H1 (cell line): ENCODE measurements at regions not wholly inside any gene's neighbourhood (a gene's known extent, or its start where the extent isn't known, plus 50 kb on each side); places are given as distances from the start of the nearest gene placed in this dataset.

Source experiments
- CTCF ChIA-PET: fragments of 300-600 bp; sonication (Branson Sonifier 250); formaldehyde crosslinking; loops from one replicate; lab custom pipeline; 2021; ENCODE audit not compliant: partially characterized antibody; lab: Charles Lee
- POLR2A ChIA-PET: fragments of 300-600 bp; sonication (Branson Sonifier 250); formaldehyde crosslinking; loops from one replicate; lab custom pipeline; 2021; ENCODE audit warnings: inconsistent platforms; ENCODE audit not compliant: partially characterized antibody; lab: Charles Lee
- DNase-seq, 2 experiments: peaks; one replicate each; pipeline versions ENCODE4 v3.0.0 to v3.0.0-alpha.2; 2010 to 2022; ENCODE audit warnings: low spot score in 2 of 2, low read depth in 1 of 2, mixed read lengths in 1 of 2
- FAIRE-seq: peaks from 2 replicates; lab custom pipeline; 2011; peaks lifted over from hg19 to GRCh38; lab: Jason Lieb, UNC
- H2AFZ ChIP-seq: 2 replicates; pipeline ENCODE4 v1.8.1; 2012; ENCODE audit warnings: low read length, inconsistent platforms
- H2AK5ac ChIP-seq: 2 replicates; pipeline ENCODE4 v1.6.1; 2013; ENCODE audit warnings: low read depth, low read length
- H2BK120ac ChIP-seq: replicated peaks from 2 replicates; pipeline ENCODE3; 2013; ENCODE audit warnings: low read depth, low read length, inconsistent platforms
- H2BK12ac ChIP-seq: 2 replicates; pipeline ENCODE4 v1.6.1; 2013; ENCODE audit warnings: low read depth, low read length
- H2BK15ac ChIP-seq: 2 replicates; pipeline ENCODE4 v1.6.1; 2013; ENCODE audit warnings: low read length
- H2BK20ac ChIP-seq: 2 replicates; pipeline ENCODE4 v1.6.1; 2013; ENCODE audit warnings: low read length
- H2BK5ac ChIP-seq: 2 replicates; pipeline ENCODE4 v1.6.1; 2013; ENCODE audit warnings: low read depth, low read length
- H3K14ac ChIP-seq: 2 replicates; pipeline ENCODE4 v1.6.1; 2013; ENCODE audit warnings: inconsistent platforms; ENCODE audit not compliant: insufficient read length
- H3K18ac ChIP-seq: 2 replicates; pipeline ENCODE4 v1.6.1; 2013; ENCODE audit warnings: low read length; ENCODE audit errors: extremely low read depth
- H3K23ac ChIP-seq: 2 replicates; pipeline ENCODE4 v1.6.1; 2013; ENCODE audit warnings: inconsistent platforms; ENCODE audit not compliant: insufficient read length
- H3K23me2 ChIP-seq: 2 replicates; pipeline ENCODE4 v1.6.1; 2013; ENCODE audit warnings: low read depth, low read length
- H3K27ac ChIP-seq: 2 replicates; pipeline ENCODE4 v1.6.1; 2011; ENCODE audit warnings: low read depth, low read length, inconsistent platforms
- H3K27me3 ChIP-seq, 4 experiments: replicated peaks in 1 of 4; 1 replicate in 1 of 4; 2 replicates in 3 of 4; pipeline versions ENCODE4 v1.6.1 to v1.8.1; 2011 to 2013; ENCODE audit warnings: low read length in 3 of 4, mild to moderate bottlenecking in 3 of 4, inconsistent platforms in 2 of 4, mixed read lengths in 2 of 4, moderate library complexity in 1 of 4; ENCODE audit not compliant: control insufficient read depth in 3 of 4, insufficient read depth in 3 of 4; ENCODE audit errors: extremely low read depth in 1 of 4
- H3K36me3 ChIP-seq, 4 experiments: 2 replicates each; pipeline versions ENCODE4 v1.6.1 to v1.8.1; 2011 to 2013; ENCODE audit warnings: mild to moderate bottlenecking in 4 of 4, low read length in 3 of 4, moderate library complexity in 2 of 4, control low read depth in 1 of 4, inconsistent platforms in 1 of 4; ENCODE audit not compliant: insufficient read depth in 4 of 4, control insufficient read depth in 2 of 4
- H3K4ac ChIP-seq: replicated peaks from 2 replicates; pipeline ENCODE3; 2013; ENCODE audit warnings: low read length, low read depth, mixed read lengths, inconsistent platforms; ENCODE audit not compliant: insufficient read length
- H3K4me1 ChIP-seq, 4 experiments: replicated peaks in 1 of 4; 1 replicate in 1 of 4; 2 replicates in 3 of 4; pipeline versions ENCODE4 v1.6.1 to v1.8.1; 2011 to 2013; ENCODE audit warnings: low read length in 3 of 4, inconsistent platforms in 2 of 4, mixed read lengths in 1 of 4; ENCODE audit not compliant: insufficient read depth in 4 of 4, control insufficient read depth in 3 of 4
- H3K4me2 ChIP-seq, 2 experiments: 2 replicates each; pipeline versions ENCODE4 v1.6.1 to v1.8.1; 2011 to 2013; ENCODE audit warnings: low read depth in 2 of 2, low read length in 2 of 2, control low read depth in 1 of 2, inconsistent platforms in 1 of 2, mild to moderate bottlenecking in 1 of 2; ENCODE audit not compliant: insufficient read depth in 1 of 2
- H3K4me3 ChIP-seq, 4 experiments: fragments of 200-600, 300-600 bp in 1 of 4; sonication (generic), shearing (Covaris generic), sonication (Bioruptor Twin) in 1 of 4; 2 replicates each; pipeline versions ENCODE4 v1.5.1 to v1.8.1; 2011 to 2016; ENCODE audit warnings: low read length in 4 of 4, low read depth in 3 of 4, control low read depth in 2 of 4, inconsistent platforms in 2 of 4, mild to moderate bottlenecking in 2 of 4, mixed read lengths in 1 of 4, moderate library complexity in 1 of 4; ENCODE audit not compliant: insufficient read depth in 2 of 4; ENCODE audit errors: extremely low read depth in 1 of 4
- H3K56ac ChIP-seq: replicated peaks from 2 replicates; pipeline ENCODE3; 2013; ENCODE audit warnings: low read depth, mild to moderate bottlenecking, mixed read lengths, low read length, inconsistent platforms; ENCODE audit not compliant: insufficient read length
- H3K79me1 ChIP-seq: 2 replicates; pipeline ENCODE4 v1.6.1; 2013; ENCODE audit warnings: low read depth, low read length, control low read depth
- H3K79me2 ChIP-seq, 2 experiments: 2 replicates each; pipeline versions ENCODE4 v1.6.1 to v1.8.1; 2012 to 2013; ENCODE audit warnings: low read length in 2 of 2, mild to moderate bottlenecking in 2 of 2, inconsistent platforms in 1 of 2; ENCODE audit not compliant: insufficient read depth in 2 of 2, control insufficient read depth in 1 of 2
- H3K9ac ChIP-seq, 4 experiments: replicated peaks in 1 of 4; 1 replicate in 1 of 4; 2 replicates in 3 of 4; pipeline versions ENCODE4 v1.6.1 to v1.8.1; 2011 to 2013; ENCODE audit warnings: low read depth in 3 of 4, low read length in 3 of 4, control low read depth in 2 of 4, mild to moderate bottlenecking in 2 of 4, moderate library complexity in 2 of 4, inconsistent platforms in 1 of 4; ENCODE audit errors: extremely low read depth in 1 of 4
- H3K9me3 ChIP-seq, 2 experiments: 2 replicates each; pipeline versions ENCODE4 v1.6.1 to v1.8.1; 2012 to 2013; ENCODE audit warnings: mild to moderate bottlenecking in 2 of 2, moderate library complexity in 2 of 2, control low read depth in 1 of 2, inconsistent platforms in 1 of 2, low read depth in 1 of 2, low read length in 1 of 2, mixed read lengths in 1 of 2; ENCODE audit not compliant: insufficient read depth in 2 of 2
- H4K20me1 ChIP-seq, 2 experiments: replicated peaks in 1 of 2; 2 replicates each; pipeline versions ENCODE3 to v1.8.1; 2011 to 2013; ENCODE audit warnings: inconsistent platforms in 2 of 2, low read length in 2 of 2, mild to moderate bottlenecking in 1 of 2; ENCODE audit not compliant: insufficient read depth in 2 of 2, control insufficient read depth in 1 of 2
- H4K5ac ChIP-seq: 2 replicates; pipeline ENCODE4 v1.6.1; 2013; ENCODE audit warnings: low read length, low read depth, mixed read lengths, inconsistent platforms; ENCODE audit not compliant: insufficient read length
- H4K8ac ChIP-seq: 2 replicates; pipeline ENCODE4 v1.8.0; 2013; ENCODE audit warnings: mild to moderate bottlenecking, moderate library complexity, low read length, inconsistent platforms; ENCODE audit not compliant: insufficient read depth; ENCODE audit errors: extremely low read depth
- H4K91ac ChIP-seq: replicated peaks from 2 replicates; pipeline ENCODE3; 2013; ENCODE audit warnings: low read length, mixed read lengths, inconsistent platforms; ENCODE audit not compliant: insufficient read length
- BRCA1 ChIP-seq: IDR thresholded peaks from 2 replicates; pipeline ENCODE4 v1.6.1; 2012; ENCODE audit warnings: low read depth, low read length, improper control_type of control experiment
- CHD1 ChIP-seq: IDR thresholded peaks from 2 replicates; pipeline ENCODE4 v1.6.1; 2012; ENCODE audit warnings: low read depth, low read length, improper control_type of control experiment
- CTBP2 ChIP-seq: IDR thresholded peaks from 2 replicates; pipeline ENCODE4 v1.7.0; 2011; ENCODE audit warnings: borderline replicate concordance, mild to moderate bottlenecking, moderate library complexity, mixed read lengths, low read length; ENCODE audit not compliant: insufficient read depth, insufficient read length
- NANOG ChIP-seq: IDR thresholded peaks from 2 replicates; pipeline ENCODE4 v1.6.1; 2011; ENCODE audit warnings: low read length, low read depth, mild to moderate bottlenecking, inconsistent platforms; ENCODE audit not compliant: insufficient read depth, poor library complexity, severe bottlenecking
- RNF2 ChIP-seq: fragments of 200-900, 300-1000 bp; sonication (generic); IDR thresholded peaks from 2 replicates; pipeline ENCODE4 v1.7.1; 2016; ENCODE audit warnings: borderline replicate concordance, low read depth, mild to moderate bottlenecking, antibody characterized with exemption, low read length; ENCODE audit not compliant: poor library complexity, severe bottlenecking; ENCODE audit errors: missing control alignments
- RXRA ChIP-seq: IDR thresholded peaks from 2 replicates; pipeline ENCODE4 v1.6.1; 2011; ENCODE audit warnings: low read depth, mild to moderate bottlenecking, low read length, moderate library complexity; ENCODE audit not compliant: insufficient read depth
- SAP30 ChIP-seq: fragments of 300-600 bp; sonication (generic); IDR thresholded peaks from 2 replicates; pipeline ENCODE4 v1.7.1; 2012; ENCODE audit warnings: low read length, moderate library complexity, mild to moderate bottlenecking, inconsistent platforms; ENCODE audit not compliant: insufficient read depth, insufficient replicate concordance
- SUZ12 ChIP-seq: fragments of 200-600 bp; sonication (generic); IDR thresholded peaks from 2 replicates; pipeline ENCODE4 v1.6.1; 2012; ENCODE audit warnings: mild to moderate bottlenecking, inconsistent platforms, low read length, moderate library complexity, mixed read lengths
- ZNF274 ChIP-seq: IDR thresholded peaks from 2 replicates; pipeline ENCODE4 v1.7.0; 2012; ENCODE audit warnings: low read length, borderline replicate concordance; ENCODE audit errors: extremely low read depth
- WGBS, 2 experiments: shearing (Covaris generic) in 1 of 2; methylation state at CpG; one replicate each; pipeline versions ENCODE4 v1.1.6 to v1.1.7; 2013 to 2015; ENCODE audit warnings: low lambda C conversion rate in 2 of 2, mixed read lengths in 2 of 2, inconsistent platforms in 1 of 2, low coverage in 1 of 2, missing lambda C conversion rate in 1 of 2; ENCODE audit not compliant: insufficient replicate concordance in 2 of 2, insufficient coverage in 1 of 2, insufficient read length in 1 of 2; ENCODE audit errors: extremely low coverage in 1 of 2, missing lambda C conversion rate in 1 of 2; 5-methylcytosine and 5-hydroxymethylcytosine counted together

DNA sequence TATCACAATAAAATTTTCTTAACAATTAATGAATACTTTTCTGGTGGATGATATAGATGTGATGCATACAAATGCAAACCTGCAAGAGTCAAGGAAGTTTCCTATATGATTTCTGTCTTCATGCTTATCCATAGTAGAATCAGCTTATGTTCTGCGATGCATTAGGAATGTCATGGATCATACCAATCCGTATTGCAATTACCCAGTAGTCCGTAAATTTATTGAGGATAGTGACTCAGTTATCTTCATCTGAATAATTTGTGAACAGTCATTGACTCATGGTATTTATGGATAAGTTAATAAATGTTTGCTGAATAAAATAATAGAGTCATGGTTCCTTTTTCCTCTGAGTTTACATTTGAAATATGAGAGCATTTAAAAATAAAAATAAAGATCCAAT is 483.4 kb downstream of the LRFN5 start:
- Histone ChIP-seq H3K23ac (no peak overlapping the region), H2BK5ac (no peak overlapping the region), H2BK120ac (no peak overlapping the region), H3K9me3 (no peaks in the 10 kb centered on the region), H3K27me3 (no peaks in the 10 kb centered on the region), H3K27ac (no peak overlapping the region), H3K23me2 (no peaks in the 10 kb centered on the region), H3K14ac (no peak overlapping the region), H3K9ac (no peak overlapping the region), H2BK12ac (no peak overlapping the region), H3K79me1 (no peaks in the 10 kb centered on the region), H3K36me3 (no peaks in the 10 kb centered on the region), H4K8ac (no peak overlapping the region), H2BK20ac (no peak overlapping the region), H2AK5ac (no peak overlapping the region), H2AFZ (no peak overlapping the region), H3K56ac (no peak overlapping the region), H4K91ac (no peak overlapping the region), H2BK15ac (no peak overlapping the region), H3K4ac (no peak overlapping the region), H3K4me1 (no peaks in the 10 kb centered on the region), H3K4me2 (no peak overlapping the region), H4K5ac (no peak overlapping the region), H3K18ac (no peak overlapping the region), H3K4me3 (no peak overlapping the region), H4K20me1 (no peaks in the 10 kb centered on the region), H3K79me2 (no peaks in the 10 kb centered on the region)
- no peak for FAIRE-seq
- CTCF ChIA-PET: no interaction called here
- WGBS, 2 experiments: 84% methylated on average over 3 of the region's 3 CpGs; no CpG with 5 or more reads in 1 of the 2 experiments
- DNase-seq: no peak
- POLR2A ChIA-PET: no interaction called here
- no peak for TF ChIP-seq ZNF274
- no peak for TF ChIP-seq RNF2
- TF ChIP-seq CTBP2: no peak
- TF ChIP-seq BRCA1: no peak
- no peak for TF ChIP-seq SUZ12
- no peak for TF ChIP-seq CHD1
- no peak for TF ChIP-seq SAP30
- TF ChIP-seq NANOG: no peak
- TF ChIP-seq RXRA: no peak
